LNCAP (cell line): ENCODE measurements at regions not wholly inside any gene's neighbourhood (a gene's known extent, or its start where the extent isn't known, plus 50 kb on each side); places are given as distances from the start of the nearest gene placed in this dataset.

ENCODE experiments used
- CTCF ChIP-seq: fragments of 450-650 bp; IDR thresholded peaks from 2 replicates; pipeline ENCODE4 v1.5.1; 2017; ENCODE audit warnings: mild to moderate bottlenecking

- TF ChIP-seq CTCF, result no peak
Observed at GRCh38 chr21:20459838-20460237, 538.4 kb upstream of the NCAM2 start.

GRCh38 chr21:20463362-20463761, 534.8 kb upstream of the NCAM2 start:
- TF ChIP-seq CTCF, result no peak

GRCh38 chr21:20469361-20469760, 528.8 kb upstream of the NCAM2 start:
- no peak for TF ChIP-seq CTCF

- TF ChIP-seq CTCF, result no peak
Observed at GRCh38 chr21:20486303-20486702, 511.9 kb upstream of the NCAM2 start.

GRCh38 chr21:20507783-20508182, 490.4 kb upstream of the NCAM2 start:
- no peak for TF ChIP-seq CTCF

GRCh38 chr21:20511216-20511880, 486.9 kb upstream of the NCAM2 start:
- TF ChIP-seq CTCF, result no peak

GRCh38 chr21:20515446-20515845, 482.8 kb upstream of the NCAM2 start:
- no peak for TF ChIP-seq CTCF

GRCh38 chr21:20519076-20519475, 479.1 kb upstream of the NCAM2 start:
- TF ChIP-seq CTCF, result no peak
